G401.6 (cell line): ENCODE measurements at regions not wholly inside any gene's neighbourhood (a gene's known extent, or its start where the extent isn't known, plus 50 kb on each side); places are given as distances from the start of the nearest gene placed in this dataset.

Experiments used
- FAIRE-seq: peaks from 2 replicates; lab custom pipeline; 2012; peaks lifted over from hg19 to GRCh38; lab: Jason Lieb, UNC

DNA sequence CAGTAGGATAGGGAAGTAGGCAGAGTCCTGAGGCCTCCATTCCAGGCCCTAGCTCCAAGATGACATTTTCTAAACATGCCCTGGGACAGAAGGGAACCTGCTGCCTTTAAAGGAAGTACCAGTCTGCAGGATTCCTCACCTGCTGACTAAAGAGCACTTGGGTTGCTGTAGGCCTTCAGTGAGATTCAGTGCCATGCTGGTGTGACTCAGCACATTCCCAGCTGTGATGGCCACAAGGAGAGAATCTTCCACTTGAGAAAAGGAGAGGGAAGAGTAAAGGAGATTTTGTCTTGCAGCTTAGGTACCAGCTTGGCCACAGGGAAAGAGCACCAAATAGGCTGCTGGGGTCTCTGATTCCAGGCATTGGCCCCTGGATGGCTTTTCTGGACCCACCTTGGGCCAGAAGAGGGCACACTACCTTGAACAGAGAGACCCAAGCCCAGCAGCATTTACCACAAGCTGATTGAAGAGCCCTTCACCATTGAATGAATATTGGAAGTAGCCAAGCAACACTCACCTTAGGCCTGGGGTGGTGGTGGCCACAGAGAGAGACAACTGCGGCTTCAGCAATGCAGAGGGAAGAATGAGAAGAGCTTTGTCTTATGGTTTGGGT is 498.3 kb downstream of the KCNH5 start:
- no peak for FAIRE-seq

DNA sequence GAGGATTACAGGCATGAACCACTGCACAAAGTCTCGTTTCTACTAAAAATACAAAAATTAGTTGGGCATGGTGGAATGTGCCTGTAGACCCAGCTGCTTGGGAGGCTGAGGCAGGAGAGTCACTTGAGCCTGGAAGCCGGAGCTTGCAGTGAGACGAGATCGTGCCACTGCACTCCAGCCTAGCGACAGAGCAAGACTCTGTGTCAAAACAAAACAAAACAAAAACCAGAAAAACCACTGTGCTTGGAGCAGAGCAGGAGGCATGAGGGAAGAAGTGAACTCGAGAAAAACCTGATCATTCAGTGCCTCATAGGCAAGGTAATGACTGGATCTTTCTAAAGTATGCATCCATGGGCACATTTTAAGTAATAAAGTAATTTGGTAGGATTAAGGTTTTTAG is 487.8 kb downstream of the KCNH5 start:
- FAIRE-seq, result no peak

DNA sequence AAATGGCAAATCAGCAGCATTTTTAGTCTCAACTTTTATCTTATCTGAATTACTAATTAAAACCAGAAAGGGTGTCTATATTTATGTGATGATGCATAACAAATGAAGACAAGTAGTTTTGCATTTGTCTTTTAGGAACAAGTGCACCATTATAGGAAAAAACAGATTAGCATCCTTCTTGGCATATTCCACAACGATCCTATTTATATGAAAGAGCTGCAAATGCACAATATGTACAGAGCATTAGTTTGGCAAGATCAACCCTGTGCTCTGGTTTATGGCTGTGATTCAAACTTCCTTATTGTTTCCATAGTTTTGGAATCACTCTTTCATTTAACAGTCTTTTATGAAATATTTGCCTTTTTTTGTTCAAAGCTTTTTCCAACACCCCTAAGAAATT is 486.8 kb downstream of the KCNH5 start:
- FAIRE-seq, result no peak

GRCh38 chr14:62585247-62585646 is 460.0 kb downstream of the KCNH5 start:
- FAIRE-seq, result no peak

GRCh38 chr14:62592877-62593276 is 452.4 kb downstream of the KCNH5 start:
- no peak for FAIRE-seq

GRCh38 chr14:62597143-62597542 is 448.1 kb downstream of the KCNH5 start:
- FAIRE-seq, result no peak

DNA sequence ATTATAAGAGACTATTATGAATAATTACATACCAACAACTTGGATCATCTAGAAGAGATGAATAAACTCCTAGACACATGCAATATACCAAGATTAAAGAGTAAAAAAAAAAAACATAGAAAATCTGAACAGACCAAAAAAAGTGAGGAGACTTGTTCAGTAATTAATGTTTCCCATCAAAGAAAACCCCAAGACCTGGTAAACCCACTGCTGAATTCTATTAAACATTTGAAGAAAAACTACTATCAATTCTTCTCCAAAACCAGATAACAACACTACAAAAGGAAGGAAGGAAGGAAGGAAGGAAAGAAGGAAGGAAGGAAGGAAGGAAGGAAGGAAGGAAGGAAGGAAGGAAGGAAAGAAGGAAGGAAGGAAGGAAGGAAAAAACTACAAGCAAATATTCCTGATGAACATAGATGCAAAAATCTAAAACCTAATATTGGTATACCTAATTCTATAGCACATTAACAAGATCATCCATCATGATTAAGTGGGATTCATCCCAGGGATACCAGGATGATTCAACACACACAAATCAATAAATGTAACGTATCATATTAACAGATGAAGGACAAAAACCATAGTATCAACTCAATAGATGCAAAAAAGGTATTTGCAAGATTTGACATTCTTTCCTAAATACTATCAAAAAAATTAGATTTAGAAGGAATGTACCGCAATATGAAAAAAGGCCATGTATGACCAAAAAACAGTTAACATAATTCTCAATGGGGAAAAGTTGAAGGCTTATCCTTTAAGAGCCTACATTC is 445.5 kb downstream of the KCNH5 start:
- FAIRE-seq, result no peak

- FAIRE-seq, result no peak
Observed at GRCh38 chr14:62602712-62603111, 442.5 kb downstream of the KCNH5 start.

- no peak for FAIRE-seq
Observed at GRCh38 chr14:62604524-62604923, 440.7 kb downstream of the KCNH5 start.

DNA sequence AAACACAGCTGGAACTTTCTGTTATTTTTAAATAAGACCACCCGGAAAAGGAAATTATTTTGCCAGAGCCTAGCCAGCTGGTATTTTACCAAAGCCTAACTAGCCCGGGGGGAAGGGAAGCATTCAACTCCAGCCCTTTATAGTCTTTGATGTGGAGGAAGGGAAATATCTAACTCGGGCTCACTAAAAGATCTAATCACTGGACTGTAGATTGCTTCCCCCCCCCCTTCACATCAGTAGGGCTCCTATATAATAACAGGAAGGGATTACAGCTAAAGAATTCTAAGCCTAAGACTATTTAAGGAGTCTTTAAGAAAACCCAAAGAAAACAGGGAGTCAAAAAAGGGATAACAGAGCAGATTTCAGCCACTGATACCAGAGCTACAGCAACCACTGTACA is 431.1 kb downstream of the KCNH5 start:
- FAIRE-seq, result no peak

DNA sequence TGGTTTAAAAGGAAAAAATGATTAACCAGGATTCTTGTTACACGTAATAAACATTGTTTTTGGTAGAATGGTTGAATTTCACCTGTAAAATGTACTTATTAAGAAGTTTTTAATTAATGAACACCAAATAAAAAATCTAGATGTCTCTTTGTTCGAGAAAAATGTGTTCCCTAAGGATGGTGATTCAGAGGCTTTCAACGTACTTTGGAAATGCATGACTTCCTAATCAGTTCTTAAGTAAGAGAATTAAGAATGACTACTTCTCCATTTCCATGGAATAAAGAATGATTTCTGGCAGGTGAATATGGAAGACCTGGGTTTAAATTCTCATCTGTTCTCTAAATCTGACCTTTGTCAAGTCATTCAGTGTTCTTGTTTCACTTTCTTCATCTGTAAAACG is 428.6 kb downstream of the KCNH5 start:
- FAIRE-seq, result no peak

- FAIRE-seq, result no peak
Observed at GRCh38 chr14:62626416-62626815, 418.8 kb downstream of the KCNH5 start.

GRCh38 chr14:62629176-62629725 is 416.0 kb downstream of the KCNH5 start:
- FAIRE-seq, result no peak

- FAIRE-seq, result no peak
Observed at GRCh38 chr14:62631176-62631575, 414.1 kb downstream of the KCNH5 start.

DNA sequence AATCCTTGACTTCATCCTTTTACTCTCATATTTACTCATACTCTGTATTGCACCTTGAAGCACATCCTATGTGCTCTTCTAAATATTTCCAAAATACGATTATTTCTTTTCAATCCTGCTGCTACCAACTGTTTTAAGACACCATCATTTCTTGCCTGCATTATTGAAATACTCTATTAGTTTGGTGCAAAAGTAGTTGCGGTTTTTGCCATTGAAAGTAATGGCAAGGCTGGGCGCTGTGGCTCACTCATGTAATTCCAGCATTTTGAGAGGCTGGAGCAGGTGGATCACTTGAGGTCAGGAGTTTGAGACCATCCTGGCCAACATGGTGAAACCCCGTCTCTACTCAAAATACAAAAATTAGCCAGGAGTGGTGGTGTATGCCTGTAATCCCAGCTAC is 412.5 kb downstream of the KCNH5 start:
- FAIRE-seq, result no peak

DNA sequence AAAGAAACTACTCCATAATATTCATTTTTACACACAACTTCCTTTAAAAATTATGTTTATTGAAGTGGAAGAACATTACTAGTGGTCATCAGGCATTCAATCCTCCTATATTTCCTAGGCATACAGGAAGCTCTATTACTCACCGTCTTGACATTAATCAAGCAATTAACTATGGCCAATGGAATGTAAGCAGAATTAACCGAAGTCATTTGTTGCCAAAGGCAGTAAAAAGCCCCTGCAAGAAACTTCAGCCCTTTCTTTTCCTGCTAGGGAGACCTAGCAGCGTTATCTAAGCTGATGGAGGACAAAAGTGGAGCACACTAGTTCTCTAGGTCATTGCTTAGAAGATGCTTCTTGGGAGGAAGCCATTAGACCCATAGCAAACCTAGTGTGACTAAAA is 399.6 kb downstream of the KCNH5 start:
- no peak for FAIRE-seq
